SU-DHL-6 (cell line): ENCODE measurements at regions not wholly inside any gene's neighbourhood (a gene's known extent, or its start where the extent isn't known, plus 50 kb on each side); places are given as distances from the start of the nearest gene placed in this dataset.

Experiments used
- CTCF ChIP-seq: fragments of 200-600 bp; sonication (generic); IDR thresholded peaks from one replicate; pipeline ENCODE4 v1.5.1; 2017; ENCODE audit warnings: antibody characterized with exemption, mild to moderate bottlenecking, low read length, moderate library complexity; ENCODE audit not compliant: insufficient read depth, poor library complexity, severe bottlenecking
- EZH2phosphoT487 ChIP-seq: fragments of 200-600 bp; sonication (generic), shearing (Covaris generic); conservative IDR thresholded peaks from 2 replicates; pipeline ENCODE4 v1.6.1; 2018; ENCODE audit warnings: mild to moderate bottlenecking, antibody characterized with exemption, low read length, moderate library complexity, mixed read lengths

- TF ChIP-seq CTCF: no peak
- no peak for TF ChIP-seq EZH2phosphoT487
Observed at GRCh38 chr5:56763182-56763581, 52.2 kb upstream of the MAP3K1 start.
